NCI-H2029 treated with DMSO at 0.1 percent for 48 hours (cell line): ENCODE measurements at regions not wholly inside any gene's neighbourhood (a gene's known extent, or its start where the extent isn't known, plus 50 kb on each side); places are given as distances from the start of the nearest gene placed in this dataset.
"Not testable (repeated sequence)": the region's sequence is repeated elsewhere in the genome, so short reads cannot be mapped to it uniquely, and the experiment has no call there.

Source experiments
- DNase-seq: peaks from one replicate; lab custom pipeline; 2025; lab: John Stamatoyannopoulos, UW

DNA sequence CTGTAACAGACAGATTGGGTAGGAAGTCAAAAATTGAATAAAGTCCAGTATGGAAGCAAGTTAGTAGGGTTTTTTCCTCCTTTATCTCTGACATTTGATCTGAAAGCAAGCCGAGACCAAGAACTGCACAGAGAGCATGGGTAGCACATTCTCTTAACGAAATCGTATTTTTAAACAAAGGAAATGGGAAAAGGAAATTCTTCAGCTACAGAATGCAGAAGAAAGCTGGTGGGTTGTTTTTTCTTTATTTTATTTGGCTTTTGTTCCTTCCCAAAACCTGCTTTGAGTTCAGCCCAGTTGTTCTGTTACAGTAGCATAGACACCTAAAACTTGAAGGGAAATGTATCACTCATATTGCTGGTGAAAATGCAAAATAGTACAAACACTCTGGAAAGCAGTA, 397.0 kb downstream of the GBE1 start:
- DNase-seq, result no peak

- DNase-seq, result no peak
Measured at GRCh38 chr3:81363816-81364215, 397.6 kb downstream of the GBE1 start.

DNA sequence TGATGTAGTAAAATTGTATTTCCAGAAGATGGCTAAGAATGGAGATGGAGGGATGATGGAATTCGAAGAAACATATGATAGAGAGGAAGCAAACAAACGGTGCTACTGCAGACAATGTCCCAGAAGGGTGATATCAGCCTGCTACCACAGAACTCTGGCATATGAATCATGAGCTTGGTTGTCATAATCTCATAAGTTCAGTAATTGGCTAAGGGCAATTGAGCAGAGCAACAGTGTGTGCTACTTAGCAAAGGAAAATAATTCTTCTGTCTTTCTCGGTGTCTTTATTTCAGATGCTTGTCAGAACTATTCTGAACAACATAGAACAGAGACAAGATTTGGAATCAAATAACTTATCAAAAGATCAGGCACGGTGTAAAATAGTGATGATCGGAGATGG, 407.3 kb downstream of the GBE1 start:
- no peak for DNase-seq

GRCh38 chr3:81352867-81353266, 408.6 kb downstream of the GBE1 start:
- DNase-seq, result no peak

DNA sequence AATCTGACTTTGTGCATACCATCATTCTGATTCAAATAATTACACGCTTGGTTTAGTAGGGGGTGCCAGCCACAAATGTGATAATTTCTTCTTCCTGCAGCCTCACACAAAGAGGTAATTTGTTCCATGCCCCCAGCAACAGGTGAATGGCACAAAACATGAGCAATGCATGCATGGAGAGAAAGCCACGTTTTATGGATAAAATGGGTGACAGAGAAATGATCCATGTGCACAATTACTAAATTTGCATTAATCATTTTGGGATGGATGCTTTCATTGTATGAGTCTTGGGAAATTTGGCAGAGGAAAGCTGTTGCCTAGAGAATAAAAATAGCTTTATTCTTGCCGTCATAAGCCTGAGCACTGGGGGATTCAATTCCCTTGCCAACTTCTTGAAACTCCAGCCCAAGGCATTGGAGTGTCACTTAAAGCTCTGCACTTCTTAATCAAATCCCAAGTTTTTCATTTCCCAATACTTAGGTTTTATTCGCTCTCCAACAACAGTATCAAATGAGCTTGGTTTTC, 411.6 kb downstream of the GBE1 start:
- no peak for DNase-seq

- no peak for DNase-seq
Measured at GRCh38 chr3:81339040-81339845, 422.2 kb downstream of the GBE1 start.

- no peak for DNase-seq
Measured at GRCh38 chr3:81336470-81336869, 425.0 kb downstream of the GBE1 start.

DNA sequence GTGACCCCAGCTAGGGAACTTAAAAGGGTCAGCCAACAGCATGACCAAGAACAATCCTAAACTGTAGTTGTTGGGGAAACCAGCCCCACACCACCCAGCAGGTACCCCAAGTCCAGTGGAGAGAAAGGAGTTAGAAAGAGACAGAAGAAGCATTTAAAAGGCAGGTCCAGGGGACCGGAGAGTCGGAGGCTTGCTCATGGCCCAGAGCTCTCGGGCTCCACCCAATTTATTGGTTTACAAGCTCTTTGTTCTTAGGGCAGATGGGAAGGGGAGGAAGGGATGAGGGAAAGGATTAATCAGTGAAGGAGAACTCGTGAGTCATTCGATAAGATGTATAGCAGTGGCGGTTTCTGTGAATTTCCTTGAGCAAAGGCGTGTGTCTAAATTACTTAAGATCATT, 431.6 kb downstream of the GBE1 start:
- not testable (repeated sequence) for DNase-seq

DNA sequence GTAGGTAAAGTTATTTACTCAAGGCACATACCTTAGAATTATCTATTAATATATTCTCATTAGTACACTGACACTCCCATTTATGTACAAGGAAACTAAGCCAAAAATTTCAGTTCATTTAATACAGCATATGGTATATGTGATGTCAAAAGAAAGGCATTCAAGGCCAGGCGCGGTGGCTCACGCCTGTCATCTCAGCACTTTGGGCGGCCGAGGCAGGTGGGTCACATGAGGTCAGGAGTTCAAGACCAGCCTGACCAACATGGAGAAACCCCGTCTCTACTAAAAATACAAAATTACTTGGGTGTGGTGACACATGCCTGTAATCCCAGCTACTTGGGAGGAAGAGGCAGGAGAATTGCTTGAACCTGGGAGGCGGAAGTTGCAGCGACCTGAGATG, 435.2 kb downstream of the GBE1 start:
- no peak for DNase-seq

DNA sequence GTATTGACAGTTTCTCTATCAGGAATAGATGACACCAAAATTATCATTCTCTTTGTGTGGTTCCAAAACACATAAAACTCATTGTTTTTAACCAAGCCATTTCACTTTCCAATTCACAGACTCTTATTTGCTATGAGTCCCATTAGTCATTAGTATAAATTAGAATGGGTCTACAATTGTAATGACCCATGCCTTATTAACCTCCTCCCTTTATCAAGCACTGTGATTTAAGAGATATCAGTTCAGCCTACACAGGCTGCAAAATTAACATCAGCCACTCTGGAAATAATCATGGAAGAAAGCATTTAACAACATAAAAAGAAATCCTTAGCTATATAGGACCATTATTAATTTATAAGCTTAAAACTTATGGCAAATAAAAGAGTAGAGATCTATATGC, 440.6 kb downstream of the GBE1 start:
- DNase-seq, result no peak

DNA sequence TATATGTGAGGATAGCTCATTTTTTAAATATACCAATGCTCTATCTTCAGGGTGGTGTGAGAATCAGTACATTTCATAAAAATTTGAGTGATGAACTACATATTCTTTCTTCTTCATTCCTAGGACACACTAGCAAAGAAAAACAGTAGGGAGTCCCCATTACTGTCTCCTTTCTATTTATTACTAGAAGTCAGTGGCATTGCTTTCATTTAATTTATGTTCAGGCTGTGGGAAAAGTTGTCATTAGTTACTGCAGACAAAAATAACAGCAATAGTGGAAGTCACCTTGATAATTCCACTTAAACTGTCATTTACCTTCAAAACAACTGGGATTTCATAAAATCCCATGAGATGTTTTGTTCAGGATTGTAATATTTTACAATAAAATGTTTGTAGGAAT, 446.4 kb downstream of the GBE1 start:
- DNase-seq, result no peak

DNA sequence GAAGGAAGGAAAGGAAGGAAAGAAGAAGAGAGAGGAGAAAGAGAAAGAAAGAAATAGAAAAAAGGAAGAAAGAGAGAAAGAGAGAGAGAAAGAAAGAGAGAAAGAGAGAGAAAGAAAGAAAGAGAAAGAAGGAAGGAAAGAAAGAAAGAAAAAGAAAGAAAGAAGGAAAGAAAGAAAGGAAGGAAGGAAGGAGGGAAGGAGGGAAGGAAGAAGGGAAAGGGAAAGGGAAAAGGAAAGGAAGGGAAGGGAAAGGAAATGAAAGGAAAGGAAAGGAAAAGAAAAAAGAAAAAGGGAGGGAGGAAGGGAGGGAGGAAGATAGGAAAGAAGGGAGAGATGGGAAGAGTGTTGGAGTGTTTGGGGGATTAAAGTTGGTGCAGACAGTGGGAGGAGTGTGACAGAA, 450.1 kb downstream of the GBE1 start:
- no peak for DNase-seq

DNA sequence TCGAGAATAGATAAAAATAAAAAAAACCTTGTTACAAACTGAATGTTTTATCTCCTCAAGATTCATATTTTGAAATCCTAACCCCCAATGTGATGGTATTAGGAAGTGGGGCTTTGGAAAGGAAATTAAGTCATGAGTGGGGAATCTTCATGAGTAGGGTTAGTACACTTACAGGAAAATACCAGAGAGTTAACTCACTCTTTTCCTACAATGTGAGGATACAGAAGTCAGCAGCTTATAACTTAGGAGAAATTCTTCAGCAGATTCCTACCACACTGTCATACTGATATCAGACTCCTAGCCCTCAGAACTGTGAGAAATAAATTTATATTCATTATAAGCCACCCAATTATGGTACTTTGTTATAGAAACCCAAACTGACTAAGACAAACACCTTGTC, 453.1 kb downstream of the GBE1 start:
- no peak for DNase-seq

GRCh38 chr3:81307221-81307620, 454.2 kb downstream of the GBE1 start:
- no peak for DNase-seq

GRCh38 chr3:81303321-81303720, 458.1 kb downstream of the GBE1 start:
- no peak for DNase-seq

GRCh38 chr3:81302045-81302444, 459.4 kb downstream of the GBE1 start:
- DNase-seq, result no peak

DNA sequence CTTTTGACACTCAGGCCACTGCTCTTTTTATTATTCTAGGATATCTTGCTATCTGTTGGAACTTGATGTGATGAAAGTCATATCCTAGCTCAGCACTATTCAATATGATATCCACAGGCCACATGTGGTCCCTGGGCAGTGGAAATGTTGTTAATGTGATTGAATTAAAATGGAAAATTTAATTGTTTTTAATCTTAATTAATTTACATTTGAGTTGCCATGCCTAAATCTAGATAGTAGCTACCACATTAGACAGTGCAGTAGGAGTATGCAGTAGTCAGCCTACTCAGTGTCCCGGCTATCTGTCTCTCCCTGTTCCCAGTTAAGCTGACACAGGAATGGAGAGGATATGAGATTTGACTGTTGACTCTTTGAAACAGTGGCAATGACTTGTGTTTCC, 460.2 kb downstream of the GBE1 start:
- DNase-seq, result no peak

DNA sequence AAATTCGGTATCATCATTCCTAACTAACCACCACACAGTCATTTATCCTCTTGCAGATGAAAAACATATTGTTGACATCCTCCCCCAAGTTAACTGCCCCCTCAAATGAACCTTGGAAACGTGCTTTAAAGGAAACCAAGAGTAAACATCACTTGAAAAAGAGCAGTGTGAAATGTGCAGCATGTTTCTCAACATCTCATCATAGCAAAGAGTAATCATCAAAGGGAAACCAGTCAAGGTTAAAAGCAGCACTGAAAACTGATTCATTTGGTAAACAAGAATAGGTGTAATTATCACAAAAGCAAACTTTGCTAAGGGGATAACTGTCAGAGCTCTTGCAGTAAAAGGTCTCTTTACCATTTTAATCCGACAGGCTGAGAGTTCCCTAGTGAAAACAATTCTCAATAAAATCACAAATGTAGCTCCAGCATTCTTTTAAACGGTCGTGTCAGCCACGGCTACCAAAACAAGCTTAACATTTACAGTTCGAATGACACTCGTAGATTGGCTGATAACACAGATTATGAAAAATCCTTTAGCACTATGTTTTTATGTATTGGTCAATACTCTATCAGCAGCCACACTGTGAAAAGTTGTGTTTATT, 461.0 kb downstream of the GBE1 start:
- no peak for DNase-seq

DNA sequence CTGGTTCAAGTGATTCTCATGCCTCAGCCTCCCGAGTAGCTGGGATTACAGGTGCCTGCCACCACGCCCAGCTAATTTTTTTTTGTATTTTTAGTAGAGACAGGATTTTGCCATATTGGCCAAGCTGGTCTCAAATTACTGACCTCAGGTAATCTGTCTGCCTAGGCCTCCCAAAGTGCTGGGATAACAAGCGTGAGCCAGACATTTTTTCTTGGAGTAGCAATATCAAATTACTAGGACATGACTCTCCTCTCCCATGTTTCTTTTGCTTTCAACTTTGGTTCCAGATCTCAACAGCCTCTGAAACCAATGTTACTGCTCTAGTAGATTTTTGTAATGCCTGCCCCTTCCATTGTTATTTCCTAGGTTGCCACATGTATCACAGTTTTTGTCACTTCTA, 462.0 kb downstream of the GBE1 start:
- no peak for DNase-seq

GRCh38 chr3:81295906-81296577, 465.4 kb downstream of the GBE1 start:
- no peak for DNase-seq

DNA sequence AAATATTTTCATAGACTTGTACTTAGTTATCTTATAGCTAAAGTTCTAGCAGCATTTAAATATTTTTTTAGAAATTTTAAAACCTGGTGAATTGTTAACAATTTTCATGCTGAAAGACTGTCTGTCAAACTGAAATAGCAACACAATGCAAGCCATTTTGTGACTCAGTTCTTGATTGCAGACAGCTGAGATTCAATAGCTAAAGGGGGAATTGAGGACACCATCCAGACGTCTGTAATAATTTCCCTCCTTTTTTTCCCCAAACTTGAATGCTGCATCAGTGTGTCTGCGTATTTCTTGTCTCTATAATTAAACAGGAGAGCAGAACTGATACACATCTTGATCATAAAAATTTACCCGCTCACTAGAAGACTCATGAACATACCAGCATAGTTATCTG, 468.3 kb downstream of the GBE1 start:
- no peak for DNase-seq

DNA sequence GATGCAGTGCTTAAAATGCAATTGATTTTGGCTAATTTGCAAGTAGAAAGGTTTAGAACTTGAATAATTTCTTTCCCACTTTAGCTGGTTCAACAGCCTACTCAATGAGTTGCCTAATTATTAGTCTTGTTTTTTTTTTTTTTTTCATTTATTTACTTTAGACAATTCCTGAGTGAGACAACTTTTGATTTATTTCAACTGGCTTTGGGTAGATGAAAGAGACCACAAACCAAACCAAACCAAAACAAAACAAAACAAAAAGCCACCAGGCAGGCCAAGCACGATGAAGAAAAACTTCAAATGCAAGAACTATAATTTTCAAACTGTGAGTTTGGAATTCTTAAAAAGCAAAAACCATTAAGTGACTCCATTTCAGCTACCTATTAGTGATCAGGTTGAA, 469.9 kb downstream of the GBE1 start:
- no peak for DNase-seq

GRCh38 chr3:81289676-81290075, 471.8 kb downstream of the GBE1 start:
- DNase-seq, result no peak
